Embryonic facial prominence (tissue), 1 donor: ENCODE measurements at regions not wholly inside any gene's neighbourhood (a gene's known extent, or its start where the extent isn't known, plus 50 kb on each side); places are given as distances from the start of the nearest gene placed in this dataset.
"Not testable (repeated sequence)": the region's sequence is repeated elsewhere in the genome, so short reads cannot be mapped to it uniquely, and the experiment has no call there.

ENCODE experiments used
- DNase-seq: peaks from one replicate; pipeline ENCODE4 v3.0.0-alpha.2; 2016; ENCODE audit errors: extremely low spot score

DNA sequence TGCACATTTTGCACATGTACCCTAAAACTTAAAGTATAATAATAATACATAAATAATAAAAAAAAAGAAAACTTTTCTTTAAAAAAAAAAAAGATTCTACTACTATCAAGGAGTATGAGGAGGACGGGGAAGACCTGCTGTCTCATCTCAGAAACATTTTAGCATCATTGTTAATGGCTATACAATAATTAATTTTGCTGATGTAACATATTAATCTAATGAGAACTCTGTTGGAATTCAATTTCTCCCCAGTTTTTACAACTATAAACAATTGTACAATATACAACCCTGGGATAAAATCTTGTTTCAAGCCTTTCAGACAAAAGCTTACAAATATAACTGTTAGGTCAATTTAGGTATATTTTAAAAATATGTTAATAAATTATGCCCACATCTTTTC is 139.0 kb upstream of the GRIN3A start:
- no peak for DNase-seq

DNA sequence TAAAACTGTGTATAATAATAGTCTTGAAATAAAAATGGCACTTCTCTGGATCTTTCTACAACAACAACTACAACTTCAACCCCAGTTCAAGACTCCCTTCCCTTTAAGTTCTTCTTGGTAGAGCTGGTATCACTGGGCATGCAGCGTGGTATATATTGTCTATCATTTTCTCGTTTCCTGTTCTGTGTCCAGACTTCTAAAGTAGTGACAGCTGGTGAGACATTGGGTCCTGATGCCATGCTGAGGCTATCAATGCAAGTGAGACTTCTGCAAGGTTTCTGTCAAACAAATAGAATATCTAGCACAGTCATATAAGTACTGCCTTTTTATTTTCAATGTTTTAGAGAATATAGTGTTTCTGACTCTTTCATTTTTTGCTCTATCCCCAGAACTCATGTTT is 123.0 kb upstream of the GRIN3A start:
- DNase-seq: no peak

DNA sequence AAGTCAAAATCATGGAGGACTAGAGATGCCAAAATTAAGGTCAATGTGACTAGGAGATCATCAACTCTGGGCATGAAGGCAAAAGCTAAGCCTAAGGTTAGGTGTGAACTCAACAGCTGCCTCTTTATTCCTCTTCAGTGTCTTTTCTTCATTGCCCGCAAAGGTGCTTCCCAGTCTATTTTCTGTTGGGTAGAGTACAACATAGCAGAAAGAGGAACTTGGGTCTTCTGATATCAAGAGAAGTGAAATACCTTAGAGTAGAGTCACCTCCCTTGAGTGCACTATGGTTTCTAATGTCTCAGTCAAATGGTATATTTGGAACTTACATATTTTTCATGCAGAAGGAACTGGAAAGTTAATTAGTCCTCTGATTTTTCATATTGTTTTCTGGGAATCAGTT is 122.5 kb upstream of the GRIN3A start:
- DNase-seq: no peak

DNA sequence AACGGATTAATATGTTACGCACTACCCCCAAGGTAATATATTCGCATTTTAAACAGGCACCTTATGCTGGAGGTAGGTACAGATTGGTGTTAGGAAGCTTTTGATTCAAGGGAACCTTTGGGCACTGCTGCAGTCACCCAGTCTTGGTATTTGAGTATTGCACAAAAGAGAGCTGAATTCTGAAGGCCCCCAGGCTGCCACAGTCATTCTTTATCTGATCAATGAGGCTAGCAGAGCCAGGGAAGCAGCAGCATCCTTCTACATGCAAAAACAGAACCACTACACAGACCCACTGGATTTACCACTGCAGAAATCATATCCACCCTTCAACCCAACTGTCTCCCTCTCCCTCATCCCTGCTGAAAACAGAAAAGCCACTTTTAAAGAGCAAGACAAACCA is 121.2 kb upstream of the GRIN3A start:
- DNase-seq: no peak

DNA sequence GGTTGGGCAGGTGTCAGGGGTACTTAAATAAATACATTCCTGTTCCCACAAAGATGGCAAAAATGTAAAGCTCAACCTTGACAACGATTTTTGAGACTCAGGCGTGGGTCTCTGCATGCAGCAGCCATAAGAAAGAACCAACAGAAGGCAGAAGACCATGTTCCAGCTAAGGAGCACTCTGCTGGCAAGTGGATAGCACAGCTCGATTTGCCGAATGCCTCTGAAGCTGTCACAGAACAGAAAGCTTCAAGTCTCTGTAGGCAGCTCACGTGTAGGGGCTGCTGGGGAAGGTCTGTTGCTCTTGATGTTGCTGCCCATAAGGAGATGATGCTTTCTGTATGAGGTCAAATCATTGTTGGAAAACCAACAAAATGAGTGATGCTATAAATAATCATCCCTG is 119.6 kb upstream of the GRIN3A start:
- DNase-seq: no peak

DNA sequence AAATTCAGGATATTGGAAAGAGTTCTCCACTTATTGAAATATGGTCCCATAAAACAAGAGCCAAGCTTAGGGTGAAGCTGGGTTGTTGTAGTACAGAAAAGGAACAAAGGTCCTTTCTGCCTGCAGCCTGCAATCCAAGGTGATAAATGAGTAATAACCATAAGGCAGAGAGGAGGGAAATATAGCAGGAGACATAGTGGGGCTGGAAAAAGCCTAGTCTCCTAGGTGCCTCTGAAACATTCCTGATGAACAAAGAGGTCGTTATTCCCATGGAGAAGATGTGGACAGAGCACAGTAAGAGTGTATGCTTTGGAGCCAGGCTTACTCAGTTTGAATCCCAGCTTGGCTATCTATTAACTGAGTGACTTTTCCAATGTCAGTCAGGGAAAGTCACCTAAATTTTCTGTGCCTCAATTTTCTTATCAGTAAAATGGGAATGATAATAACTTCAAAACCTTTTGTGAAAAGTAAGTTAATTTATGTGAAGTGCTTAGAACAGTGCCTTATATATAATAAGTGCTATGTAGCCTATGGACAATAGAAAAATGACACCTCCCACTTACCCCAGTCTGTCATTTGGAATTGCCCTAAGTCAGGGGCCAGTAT is 110.8 kb upstream of the GRIN3A start:
- no peak for DNase-seq

DNA sequence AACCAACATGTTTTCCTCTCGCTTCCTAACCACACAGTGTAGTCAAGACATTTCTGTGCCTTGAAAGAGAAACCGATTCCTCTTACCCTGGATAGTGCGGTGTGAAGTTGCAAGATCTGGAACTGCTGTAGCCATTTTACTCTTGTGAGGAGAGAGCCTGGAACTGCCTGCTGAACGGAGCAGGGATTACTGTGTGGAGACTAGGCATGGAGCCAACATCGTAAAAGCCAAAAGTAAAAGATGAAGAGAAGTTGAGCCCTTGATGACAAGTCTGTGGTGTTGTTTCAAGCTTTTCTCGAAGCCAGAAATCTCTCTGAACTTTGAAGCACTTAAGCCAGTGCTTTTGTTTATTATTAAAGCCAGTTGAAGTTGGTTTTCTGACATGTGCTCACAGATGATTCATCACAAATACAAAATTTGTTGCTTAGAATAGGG is 110.1 kb upstream of the GRIN3A start:
- peak; percentile 18 for DNase-seq

DNA sequence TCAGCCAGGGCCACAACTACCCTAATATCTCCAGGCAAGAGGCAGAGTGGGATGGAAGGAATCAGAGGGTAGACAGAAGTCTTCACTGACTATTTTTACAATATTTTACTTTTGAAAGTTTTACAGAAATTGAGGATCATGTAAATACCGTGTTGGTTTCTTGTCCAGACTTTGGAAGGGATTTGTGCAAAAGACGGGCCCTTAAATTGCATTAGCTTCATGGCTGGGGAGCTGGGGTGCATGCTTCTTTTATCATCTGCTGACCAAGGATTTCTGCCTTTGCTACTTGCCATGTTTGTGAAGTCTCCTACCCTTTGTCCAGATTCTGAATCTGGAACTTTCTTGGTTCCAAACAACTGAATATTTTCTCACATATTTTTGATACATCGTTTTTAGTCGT is 107.7 kb upstream of the GRIN3A start:
- DNase-seq: no peak

DNA sequence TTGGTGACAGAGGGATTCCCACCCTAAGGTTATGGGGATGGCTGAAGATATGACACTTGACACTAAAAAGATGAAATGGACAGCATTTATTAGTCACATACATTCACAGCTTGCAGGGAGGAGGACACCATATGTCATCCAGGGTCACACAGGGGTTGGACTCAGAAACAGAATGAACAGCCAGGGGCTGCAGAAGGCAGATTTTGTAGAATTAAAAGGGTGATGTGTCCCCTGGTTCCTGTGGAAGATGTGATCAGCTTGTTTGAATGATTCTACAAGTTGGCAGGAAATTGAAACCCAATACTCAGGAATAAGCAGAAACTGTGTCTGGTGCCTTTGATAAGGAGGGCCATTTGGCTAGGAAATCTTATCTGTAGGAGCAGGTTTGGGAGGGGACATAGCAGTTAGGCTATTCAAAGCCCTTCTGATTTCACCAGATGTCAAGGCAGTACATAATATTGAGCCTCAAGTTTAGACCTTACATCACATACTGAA is 102.3 kb upstream of the GRIN3A start:
- DNase-seq: no peak

DNA sequence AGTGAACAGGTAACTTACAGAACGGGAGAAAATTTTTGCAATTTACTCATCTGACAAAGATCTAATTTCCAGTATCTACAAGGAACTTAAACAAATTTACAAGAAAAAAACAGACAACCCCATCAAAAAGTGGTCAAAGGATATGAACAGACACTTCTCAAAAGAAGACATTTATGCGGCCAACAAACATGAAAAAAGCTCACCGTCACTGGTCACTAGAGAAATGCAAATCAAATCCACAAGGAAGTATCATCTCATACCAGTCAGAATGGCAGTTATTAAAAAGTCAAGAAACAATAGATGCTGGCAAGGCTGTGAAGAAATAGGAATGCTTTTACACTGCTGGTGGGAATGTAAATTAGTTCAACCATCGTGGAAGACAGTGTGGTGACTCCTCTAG is 100.5 kb upstream of the GRIN3A start:
- not testable (repeated sequence) for DNase-seq

DNA sequence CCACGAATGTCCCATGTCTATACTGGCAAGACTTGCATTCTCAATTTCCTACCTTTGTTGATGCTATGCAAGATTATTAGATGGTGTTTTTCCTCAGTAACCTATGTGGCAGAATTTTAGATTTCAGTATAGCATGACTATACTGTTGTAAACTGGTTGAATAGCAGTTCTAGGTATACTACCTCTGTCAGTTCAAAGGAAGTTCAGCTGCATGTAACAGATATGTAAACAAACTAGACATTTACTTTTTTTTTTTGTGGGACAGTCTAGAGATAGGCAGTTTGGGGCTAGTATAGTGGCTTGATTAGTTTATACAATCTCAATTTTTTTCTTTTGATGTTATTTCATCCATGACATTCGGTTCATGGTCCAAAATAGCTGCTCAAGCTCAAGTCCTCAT is 97.6 kb upstream of the GRIN3A start:
- no peak for DNase-seq

DNA sequence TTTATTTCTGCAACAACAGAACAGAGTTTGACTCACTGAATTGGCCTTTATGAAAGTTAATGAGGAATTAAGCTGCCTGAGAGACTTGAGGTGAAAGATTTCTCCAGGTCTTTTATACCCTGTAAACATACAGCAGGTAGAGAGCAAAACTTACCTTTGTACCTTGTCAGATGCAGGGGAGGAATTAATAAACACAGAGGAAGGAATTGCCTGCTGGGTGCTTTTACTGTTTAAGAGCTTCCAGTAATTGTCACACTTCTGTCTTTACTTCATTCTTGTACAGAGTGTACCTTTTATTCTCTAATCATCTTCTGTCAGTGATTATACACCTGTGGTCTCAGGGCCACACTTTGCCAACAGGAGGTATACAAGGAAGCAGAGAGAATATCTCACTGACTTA is 94.0 kb upstream of the GRIN3A start:
- no peak for DNase-seq

DNA sequence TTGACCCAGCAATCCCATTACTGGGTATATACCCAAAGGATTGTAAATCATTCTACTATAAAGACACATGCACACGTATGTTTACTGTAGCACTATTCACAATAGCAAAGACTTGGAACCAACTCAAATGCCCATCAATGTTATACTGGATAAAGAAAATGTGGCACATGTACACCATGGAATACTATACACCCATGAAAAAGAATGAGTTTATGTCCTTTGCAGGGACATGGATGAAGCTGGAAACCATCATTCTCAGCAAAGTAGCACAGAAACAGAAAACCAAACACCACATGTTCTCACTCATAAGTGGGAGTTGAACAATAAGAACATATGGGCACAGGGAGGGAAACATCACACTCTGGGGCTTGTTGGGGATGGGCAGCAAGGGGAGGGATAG is 83.0 kb upstream of the GRIN3A start:
- DNase-seq: not testable (repeated sequence)

DNA sequence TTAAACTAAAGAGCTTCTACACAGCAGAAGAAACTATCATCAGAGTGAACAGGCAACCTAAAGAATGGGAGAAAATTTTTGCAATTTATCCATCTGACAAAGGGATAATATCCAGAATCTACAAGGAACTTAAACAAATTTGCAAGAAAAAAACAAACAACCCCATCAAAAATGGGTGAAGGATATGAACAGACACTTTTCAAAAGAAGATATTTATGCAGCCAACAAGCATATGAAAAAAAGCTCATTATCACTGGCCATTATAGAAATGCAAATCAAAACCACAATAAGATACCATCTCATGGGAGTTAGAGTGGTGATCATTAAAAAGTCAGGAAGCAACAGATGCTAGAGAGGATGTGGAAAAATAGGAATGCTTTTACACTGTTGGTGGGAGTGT is 82.5 kb upstream of the GRIN3A start:
- DNase-seq: not testable (repeated sequence)

DNA sequence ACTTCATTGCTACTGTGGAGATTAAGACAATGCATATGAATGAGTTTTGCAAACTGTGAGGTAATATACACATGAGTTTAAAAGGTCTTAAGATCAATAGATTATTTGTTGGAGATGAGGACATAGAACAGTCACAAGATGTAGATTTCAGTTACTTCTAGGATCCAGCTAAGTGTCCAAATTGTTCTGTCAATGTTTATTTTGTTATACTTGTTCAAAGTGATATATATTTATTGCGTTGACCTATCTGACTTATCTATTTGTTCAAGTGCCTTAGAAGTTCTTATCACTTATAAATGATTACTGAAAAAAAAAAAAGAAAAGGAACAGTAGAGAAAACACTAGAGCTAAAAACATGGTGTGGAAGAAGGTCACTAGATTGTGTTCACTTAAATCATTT is 75.6 kb upstream of the GRIN3A start:
- DNase-seq: no peak

DNA sequence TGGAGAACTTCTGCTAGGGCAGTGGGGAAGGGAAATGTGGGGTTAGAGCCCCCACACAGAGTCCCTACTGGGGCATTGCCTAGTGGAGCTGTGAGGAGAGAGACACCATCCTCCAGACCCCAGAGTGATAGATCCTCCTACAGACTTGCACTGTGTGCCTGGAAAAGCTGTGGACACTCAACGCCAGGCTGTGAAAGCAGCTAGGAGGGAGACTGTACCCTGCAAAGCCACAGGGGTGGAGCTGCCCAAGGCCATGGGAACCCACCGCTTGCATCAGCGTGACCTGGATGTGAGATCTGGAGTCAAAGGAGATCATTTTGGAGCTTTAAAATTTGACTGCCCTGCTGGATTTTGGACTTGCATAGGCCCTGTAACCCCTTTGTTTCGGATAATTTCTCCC is 69.4 kb upstream of the GRIN3A start:
- DNase-seq: not testable (repeated sequence)

DNA sequence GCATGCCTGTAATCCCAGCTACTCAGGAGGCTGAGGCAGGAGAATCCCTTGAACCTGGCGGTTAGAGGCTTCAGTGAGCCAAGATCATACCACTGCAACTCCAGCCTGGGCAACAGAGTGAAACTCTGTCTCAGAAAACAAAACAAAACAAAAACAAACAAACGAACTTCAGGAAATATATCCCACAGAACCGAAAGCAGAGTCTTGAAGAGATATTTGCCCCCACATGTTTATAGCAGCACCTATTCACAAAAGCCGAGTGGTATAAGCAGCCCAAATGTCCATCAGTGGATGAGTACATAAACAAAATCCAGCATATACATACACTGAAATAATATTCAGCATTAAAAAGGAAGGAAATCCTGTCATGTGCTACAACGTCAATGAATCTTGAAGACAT is 57.6 kb upstream of the GRIN3A start:
- DNase-seq: no peak

DNA sequence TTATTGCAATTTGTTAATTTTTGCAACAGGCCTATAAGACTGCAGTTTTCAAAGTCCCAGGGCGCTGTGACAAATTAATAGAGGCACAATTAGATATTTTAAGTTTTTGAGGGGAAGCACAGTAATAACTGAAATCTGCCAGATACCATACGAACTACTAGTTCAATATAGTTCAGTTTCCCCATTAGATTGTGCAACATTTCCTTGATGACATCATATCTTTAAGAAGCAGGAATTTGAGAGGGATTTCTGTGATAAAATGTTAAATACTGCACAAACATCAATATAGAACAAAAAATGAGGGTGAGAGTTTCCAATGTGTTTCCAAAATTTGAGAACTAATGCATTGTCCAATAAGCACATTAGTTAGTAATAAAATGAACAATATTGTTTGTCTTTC is 56.7 kb upstream of the GRIN3A start:
- no peak for DNase-seq

DNA sequence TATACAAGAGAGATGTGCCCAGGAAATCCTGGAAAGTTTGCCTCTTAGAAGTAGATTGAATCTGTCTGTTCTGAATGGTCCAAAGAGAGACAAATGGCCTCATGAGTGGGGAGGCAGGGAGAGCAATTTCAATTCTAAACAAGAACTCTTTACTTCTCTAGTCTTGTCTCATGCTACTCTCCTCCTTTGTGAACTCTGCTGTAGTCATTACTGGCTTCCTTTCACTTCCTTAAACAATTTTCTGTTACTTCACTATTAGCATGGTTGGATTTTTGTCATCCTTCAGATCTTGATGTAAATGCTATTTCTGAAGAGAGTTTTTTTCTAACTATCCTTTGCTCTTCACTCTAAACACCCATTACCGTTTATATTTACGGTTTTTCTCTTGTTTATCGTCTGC is 54.0 kb upstream of the GRIN3A start:
- DNase-seq: no peak

DNA sequence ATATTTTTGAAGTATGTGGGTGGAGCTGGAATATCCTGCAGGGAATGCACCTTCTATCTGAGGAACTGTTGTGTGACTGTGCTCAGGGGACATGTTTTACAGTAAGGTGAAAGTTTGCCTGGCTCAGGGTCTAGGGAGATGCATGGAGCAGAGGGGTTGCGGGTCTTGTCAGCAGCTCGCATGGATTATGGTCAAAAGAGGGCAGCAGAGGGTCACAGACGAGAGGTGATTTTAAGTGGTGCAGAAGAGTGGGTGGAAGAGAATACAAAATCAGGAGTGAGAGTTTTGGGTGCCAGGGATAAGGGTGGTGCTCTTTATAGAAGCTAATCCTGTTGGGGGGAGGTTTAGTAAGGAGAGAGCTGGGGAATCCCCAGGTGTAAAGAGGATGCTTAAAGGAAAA is 53.5 kb upstream of the GRIN3A start:
- no peak for DNase-seq

DNA sequence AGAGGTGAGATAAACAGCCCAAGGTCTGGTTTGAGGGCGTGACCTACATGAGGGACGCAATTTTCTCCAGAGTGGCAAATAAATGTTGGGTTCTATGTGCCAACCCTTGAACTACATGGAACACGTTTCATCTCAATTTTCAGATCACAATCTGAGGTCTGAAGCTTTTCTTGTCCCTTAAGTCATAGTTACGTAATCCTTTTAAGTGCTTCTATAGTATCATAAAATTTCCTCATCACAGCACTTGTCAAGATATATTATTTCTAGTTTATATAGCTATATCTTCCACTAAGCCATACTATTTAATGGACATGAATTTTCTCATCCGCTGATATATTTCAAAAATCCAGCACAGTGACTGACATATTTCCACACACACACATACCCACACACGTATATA is 53.1 kb upstream of the GRIN3A start:
- no peak for DNase-seq
